ENCODE measurements at regions not wholly inside any gene's neighbourhood (a gene's known extent, or its start where the extent isn't known, plus 50 kb on each side); places are given as distances from the start of the nearest gene placed in this dataset.

GRCh38 chr1:209063767-209064659, 519.5 kb upstream of the CAMK1G start:
- no peak for DNase-seq (ENCODE audit: low spot score)

- DNase-seq (ENCODE audit: low spot score) = no peak
Observed at GRCh38 chr1:209064850-209065706, 518.4 kb upstream of the CAMK1G start.

GRCh38 chr1:209072481-209072880, 511.0 kb upstream of the CAMK1G start:
- no peak for DNase-seq (ENCODE audit: low spot score)

- no peak for DNase-seq (ENCODE audit: low spot score)
Observed at GRCh38 chr1:209073879-209074278, 509.6 kb upstream of the CAMK1G start.

- DNase-seq (ENCODE audit: low spot score) = no peak
Observed at GRCh38 chr1:209074575-209075250, 508.8 kb upstream of the CAMK1G start.

GRCh38 chr1:209076688-209077087, 506.8 kb upstream of the CAMK1G start:
- no peak for DNase-seq (ENCODE audit: low spot score)

GRCh38 chr1:209080170-209080781, 503.2 kb upstream of the CAMK1G start:
- no peak for DNase-seq (ENCODE audit: low spot score)

GRCh38 chr1:209086486-209087192, 496.9 kb upstream of the CAMK1G start:
- DNase-seq (ENCODE audit: low spot score) = no peak

- no peak for DNase-seq (ENCODE audit: low spot score)
Observed at GRCh38 chr1:209094384-209094783, 489.1 kb upstream of the CAMK1G start.

GRCh38 chr1:209095627-209096595, 487.6 kb upstream of the CAMK1G start:
- peak; percentile 65 for DNase-seq (ENCODE audit: low spot score)

- DNase-seq (ENCODE audit: low spot score) = no peak
Observed at GRCh38 chr1:209100460-209100859, 483.1 kb upstream of the CAMK1G start.

GRCh38 chr1:209101106-209101505, 482.4 kb upstream of the CAMK1G start:
- no peak for DNase-seq (ENCODE audit: low spot score)

GRCh38 chr1:209102120-209102519, 481.4 kb upstream of the CAMK1G start:
- no peak for DNase-seq (ENCODE audit: low spot score)

- no peak for DNase-seq (ENCODE audit: low spot score)
Observed at GRCh38 chr1:209102531-209102930, 481.0 kb upstream of the CAMK1G start.

- no peak for DNase-seq (ENCODE audit: low spot score)
Observed at GRCh38 chr1:209103092-209103491, 480.4 kb upstream of the CAMK1G start.

GRCh38 chr1:209104646-209105045, 478.9 kb upstream of the CAMK1G start:
- no peak for DNase-seq (ENCODE audit: low spot score)

GRCh38 chr1:209105701-209106100, 477.8 kb upstream of the CAMK1G start:
- DNase-seq (ENCODE audit: low spot score) = no peak

GRCh38 chr1:209106237-209106741, 477.2 kb upstream of the CAMK1G start:
- DNase-seq (ENCODE audit: low spot score) = peak; percentile 32

- DNase-seq (ENCODE audit: low spot score) = no peak
Observed at GRCh38 chr1:209106861-209107260, 476.7 kb upstream of the CAMK1G start.

- no peak for DNase-seq (ENCODE audit: low spot score)
Observed at GRCh38 chr1:209107535-209107934, 476.0 kb upstream of the CAMK1G start.

Measured in AG20443 (cell line).